CD4-positive, alpha-beta T cell treated with Interleukin-4 for 1 hour (primary cell): ENCODE measurements at regions not wholly inside any gene's neighbourhood (a gene's known extent, or its start where the extent isn't known, plus 50 kb on each side); places are given as distances from the start of the nearest gene placed in this dataset.

Experiments used
- DNase-seq, 2 donors: peaks; one replicate each; pipeline ENCODE4 v3.0.0-alpha.2; 2020 to 2022

DNA sequence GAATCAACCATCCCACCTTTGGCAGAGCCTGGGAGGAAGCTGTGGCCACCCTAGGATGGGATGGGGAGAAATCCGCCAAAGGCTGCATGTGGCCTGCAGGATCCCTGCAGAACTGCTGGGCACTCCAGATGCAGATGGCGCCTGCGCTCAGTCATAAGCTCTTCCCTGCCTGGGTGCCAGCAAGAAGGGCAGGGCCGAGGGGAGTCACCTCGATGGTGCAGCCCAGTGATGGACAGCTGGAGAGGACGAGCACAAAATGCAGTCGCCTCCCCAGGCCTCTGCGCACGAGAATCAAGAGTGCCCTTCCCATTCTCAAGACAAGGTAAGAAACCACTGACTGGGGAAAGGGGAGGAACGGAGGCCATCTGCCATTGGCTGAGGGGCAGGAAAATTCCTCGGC lies 693.6 kb downstream of the TBC1D22A start:
- no peak for DNase-seq

DNA sequence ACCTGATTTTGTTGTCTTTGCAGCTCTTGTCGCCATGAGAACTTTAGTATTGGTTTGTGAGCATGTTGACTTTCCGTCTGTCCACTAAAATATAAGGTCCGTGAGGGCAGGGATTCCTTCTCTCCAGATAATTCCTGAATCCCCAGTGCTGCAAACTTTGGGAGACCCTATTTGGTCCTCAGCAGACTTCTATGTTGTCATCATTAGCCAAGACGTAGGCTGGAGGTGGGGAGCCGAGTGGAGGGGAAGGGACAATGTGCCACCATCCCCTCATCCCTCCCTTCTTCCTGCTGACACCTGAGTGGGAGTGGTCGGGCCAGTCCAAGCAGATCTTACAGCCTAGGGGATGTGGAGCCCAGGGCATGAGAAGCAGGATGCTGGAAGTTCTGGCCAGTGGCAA lies 690.6 kb downstream of the TBC1D22A start:
- DNase-seq: no peak

DNA sequence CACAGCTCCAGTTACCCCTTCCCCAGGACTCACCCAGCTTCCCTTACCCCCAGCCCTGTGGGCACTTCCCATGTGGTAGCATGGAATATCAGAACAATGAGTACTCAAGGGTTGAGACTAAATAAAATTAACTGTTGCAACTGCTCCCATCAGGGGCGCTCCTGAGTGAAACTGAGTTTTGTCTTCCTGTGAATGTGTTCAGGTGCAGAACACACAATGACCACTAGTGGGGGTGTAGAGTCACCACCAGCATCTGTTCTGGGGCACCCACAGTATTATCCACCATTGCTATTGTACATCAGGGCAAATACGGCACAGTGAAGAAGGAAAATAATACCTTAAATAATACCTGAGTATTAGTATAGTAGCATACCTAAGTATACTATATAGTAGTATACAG lies 689.7 kb downstream of the TBC1D22A start:
- DNase-seq: no peak

DNA sequence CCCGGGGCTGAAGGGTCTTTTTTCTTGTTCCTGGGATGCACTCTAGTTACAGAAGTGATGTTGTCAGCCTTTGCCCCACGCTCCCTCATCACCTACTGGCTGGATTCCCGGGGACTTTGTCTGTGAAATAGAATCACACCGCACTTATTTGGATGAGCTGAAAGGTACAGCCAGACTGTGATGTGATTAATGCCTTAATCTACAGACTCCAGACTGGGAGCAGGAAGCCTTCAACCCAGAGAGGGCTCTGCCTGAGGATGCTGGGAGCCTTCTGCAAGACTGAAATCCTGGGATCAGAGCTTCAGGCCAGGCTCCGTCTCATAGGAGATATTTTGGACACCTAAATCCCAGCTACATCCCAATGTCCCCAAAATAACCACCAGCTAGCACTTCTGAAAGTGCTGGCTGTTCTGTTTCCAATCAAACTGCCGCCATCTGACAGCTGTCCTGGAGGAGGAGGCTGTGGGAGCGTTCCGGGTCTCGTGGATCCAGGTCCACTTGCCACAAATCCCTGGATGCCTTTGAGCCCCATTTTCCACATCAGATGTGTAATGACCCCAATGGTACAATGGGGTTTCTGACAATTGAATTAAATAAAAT lies 688.5 kb downstream of the TBC1D22A start:
- no peak for DNase-seq

DNA sequence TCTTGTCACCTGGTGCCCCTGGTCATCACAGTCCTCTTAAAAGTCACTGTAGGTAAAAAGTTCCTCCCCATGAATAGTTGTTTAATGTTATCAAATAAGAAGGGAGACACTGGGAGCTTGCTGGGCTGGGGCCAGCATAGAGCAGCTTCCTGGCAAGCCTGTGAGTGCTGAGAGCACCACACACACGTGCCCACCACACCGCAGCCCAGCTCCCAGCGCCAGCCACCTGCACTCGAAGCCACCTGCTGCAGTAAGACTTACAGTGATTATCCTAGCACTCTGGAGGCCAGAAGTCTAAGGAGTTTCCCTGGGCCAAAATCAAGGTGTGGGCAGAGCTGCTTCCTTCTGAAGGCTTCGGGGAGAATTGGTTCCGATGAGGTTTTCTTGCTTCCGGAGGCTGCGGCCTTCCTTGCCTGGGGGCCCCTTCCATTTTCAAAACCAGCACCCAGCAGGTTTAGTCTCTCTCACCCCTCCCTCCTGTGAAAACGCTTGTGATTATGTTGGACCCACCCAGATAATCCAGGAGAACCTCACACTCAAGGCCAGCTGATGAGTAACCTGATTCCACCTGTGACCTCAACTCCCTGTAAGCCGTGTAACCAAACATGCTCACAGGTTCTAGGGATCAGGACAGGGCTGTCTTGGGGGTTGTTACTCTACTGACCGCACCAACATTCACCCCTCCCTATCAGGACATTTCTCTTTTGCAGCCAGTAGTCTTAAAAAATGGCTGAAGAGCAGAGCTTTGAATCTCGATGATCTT lies 687.2 kb downstream of the TBC1D22A start:
- DNase-seq: no peak

DNA sequence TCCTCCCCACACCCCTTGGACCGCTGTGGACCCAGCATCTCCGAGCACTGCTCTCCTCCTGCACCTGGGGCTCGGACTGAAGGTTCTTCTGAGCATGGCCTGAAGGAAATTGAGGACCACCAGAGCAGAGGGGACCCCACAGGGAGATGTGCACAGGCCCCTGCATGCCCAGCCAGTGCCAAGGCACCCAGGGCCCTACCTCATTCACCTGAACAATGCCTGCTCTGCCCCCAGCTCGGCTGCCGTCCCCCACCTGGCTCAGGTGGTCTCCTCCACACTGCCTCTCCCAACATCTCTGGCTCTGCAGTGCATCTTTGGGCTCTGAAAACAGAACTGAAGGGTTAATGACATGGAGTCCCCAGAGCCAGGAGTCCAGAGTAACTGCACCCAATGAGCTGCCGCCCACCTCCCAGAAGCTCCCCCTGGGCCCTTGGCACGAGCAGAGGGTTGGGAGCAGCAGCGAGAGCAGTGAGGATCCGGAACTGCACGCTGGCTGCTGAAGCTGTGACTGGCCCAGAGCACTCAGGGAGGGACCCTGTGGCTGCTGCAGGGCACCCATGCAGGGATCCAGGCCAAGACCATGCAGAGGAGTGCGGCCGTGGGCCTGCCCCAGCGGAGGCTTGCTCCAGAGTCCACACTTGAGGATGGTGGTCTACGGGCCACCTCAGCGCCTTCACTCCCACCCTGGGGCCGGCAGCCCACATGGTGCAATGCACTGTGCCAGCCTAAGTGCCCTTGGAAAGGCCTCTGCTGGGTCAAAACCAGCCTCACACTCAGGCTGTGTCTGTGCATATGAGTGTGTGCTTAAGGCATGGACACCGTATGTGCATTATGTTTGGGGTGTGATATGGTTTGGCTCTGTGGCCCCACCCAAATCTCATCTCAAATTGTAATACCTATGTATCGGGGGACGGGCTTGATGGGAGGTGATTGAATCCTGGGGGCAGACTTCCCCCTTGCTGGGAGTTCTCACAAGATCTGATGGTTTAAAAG lies 686.1 kb downstream of the TBC1D22A start:
- no peak for DNase-seq

DNA sequence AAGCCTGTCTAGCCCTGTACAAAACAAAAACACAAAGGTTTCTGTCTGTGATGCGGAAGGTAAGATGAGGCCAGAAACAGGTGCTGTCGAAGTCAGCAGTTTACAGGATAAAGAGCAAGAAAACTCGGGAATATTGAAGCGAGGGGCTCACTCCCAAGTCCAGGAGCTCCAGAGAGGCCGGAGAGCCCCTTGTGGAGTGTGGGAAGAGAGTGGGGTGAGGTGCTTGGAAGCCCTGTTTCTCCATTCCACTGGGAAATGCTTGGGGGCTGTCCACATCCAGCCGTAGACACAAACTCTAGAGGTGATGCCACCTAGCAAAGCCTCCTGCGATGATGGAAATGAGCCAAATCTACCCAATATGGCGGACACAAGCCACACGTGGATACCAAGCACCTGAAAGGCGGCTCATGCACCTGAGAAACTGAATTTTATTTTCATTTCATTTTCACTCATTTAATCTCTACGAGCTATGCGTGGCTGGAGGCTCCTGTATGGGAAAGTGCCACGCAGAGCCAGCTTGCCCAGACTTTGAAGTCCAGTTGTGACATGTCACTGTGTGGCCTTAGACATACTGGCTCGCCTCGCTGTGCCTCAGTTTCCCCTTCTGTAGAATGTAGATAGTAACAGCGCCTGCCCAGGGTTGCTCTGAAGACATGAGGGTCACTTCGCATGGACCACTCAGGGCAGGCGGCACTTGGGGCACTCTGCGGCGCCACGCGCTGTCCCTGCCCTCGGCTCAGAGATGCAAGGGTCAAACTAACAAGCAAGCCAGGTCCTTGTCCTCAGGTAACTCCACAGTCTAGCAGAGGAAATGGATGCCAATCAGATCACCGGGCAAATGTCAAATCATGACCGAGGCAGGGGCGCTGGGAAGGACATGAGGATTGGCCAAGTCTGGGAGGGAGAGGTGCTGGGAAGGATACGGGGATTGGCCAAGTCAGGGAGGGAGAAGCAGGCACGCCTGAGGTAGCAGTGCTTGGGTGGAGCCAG lies 684.7 kb downstream of the TBC1D22A start:
- DNase-seq: no peak

DNA sequence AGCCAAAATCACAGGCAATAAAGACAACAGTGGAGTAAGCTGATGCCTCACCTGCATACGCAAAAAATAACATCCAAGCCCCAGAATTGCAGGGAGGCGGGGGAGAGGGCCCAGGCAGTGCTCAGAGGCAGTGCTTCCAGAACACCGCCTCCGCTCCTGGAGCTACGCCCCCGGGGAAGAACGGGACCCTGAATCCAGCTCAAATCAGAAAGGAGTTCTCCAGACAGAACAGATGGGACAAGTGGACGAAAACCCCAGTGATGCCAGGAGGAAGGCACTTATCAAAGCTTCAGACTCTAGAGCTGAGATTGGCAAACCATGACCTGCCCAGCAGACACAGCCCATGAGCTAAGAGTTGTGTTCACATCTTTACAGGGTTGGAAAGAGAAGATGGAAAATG lies 683.9 kb downstream of the TBC1D22A start:
- no peak for DNase-seq

DNA sequence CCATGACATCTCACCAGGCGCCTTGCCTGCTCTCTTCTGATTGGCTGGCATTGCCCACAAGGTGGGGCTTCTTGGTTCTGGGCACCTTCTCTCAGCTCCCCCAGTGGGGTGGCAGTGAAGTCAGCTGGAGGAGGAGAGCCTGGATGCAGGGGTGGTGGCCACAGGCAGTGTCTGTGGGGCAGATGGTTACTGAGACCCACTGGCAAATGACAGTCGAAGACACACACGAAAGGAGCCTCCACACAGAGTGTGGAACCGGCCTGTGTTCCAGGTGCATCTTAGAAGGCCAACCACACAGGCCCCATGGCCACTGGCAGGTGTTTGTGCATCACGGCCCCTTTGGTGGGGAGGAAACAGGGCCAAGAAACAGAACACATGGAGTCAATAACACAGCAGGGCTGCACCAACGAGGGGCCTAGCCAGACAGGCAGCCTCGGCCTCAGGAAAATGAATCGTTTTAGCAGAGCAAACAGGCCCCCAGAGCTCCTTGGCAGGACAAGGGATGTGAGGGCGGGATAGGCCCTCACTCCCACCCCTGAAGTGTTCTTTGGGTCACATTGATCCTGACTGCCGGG lies 683.4 kb downstream of the TBC1D22A start:
- no peak for DNase-seq

DNA sequence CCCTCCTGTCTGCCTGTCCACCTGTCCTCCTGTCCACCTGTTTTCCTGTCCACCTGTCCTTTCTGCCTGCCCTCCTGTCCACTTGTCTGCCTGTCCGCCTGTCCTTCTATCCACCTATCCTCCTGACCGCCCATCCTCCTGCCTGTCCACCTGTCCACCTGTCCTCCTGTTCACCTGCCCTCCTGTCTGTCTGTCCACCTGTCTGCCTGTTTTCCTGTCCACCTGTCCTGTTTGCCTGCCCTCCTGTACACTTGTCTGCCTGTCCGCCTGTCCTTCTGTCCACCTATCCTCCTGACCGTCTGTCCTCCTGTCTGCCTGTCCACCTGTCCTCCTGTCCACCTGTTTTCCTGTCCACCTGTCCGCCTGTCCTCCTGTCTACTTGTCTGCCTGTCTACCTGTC lies 682.8 kb downstream of the TBC1D22A start:
- DNase-seq: no peak

DNA sequence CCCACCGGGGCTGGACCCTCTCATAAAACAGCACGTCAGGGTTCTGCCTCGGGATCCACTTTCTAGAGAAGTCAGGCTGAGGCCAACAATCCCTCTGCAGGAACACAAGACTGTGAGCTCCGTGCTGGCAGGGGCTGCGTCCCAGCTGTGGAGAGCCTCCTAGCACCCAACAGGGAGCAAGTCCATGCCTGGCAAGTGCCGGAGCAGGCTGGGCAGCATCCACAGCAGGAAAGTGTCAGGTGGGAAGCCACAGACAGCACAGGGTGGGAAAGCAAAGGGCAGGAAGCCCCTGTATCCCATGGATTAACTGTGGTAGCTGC lies 682.3 kb downstream of the TBC1D22A start:
- DNase-seq: no peak

DNA sequence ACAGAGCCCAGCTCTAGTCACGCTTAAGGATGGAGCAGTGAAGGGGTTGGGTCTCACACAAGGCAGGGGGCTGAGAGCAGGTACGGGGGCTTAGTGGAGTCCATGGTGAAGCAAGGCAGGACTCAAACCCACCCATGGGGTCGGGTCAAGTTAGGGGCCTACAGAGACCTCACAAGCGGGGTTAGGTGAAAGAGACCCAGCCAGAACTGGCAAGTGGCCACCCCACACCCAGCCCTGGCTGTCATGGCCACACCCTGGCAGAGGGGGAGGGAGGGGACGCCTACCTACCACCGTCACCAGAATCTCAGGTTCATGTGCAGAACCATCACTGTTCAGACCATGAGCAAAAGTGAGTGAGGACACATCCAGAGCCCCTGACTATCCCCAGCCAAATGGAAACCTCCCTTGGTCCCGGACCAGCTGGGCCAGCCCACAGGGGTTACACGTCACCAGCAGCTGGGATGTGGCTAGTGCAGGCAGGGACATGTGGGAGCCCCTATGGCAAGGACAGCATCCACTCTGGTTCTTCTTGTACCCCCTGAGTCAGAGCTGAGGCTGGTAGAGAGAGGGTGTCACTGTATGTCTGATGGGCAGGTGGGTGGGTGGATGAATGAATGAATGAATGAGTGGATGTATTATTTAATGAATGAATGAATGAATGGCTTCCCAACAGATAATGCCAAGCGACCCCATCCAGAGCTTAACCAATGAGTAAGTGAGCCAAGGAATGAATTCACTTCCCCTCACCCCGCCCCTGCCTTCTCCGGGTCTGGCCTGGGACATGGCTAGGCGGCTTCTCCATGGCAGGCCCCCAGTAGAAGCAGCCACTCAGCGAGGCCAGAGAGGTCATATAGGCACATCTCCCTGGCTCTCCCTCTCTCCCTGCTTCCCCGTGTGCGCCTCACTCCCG lies 681.6 kb downstream of the TBC1D22A start:
- DNase-seq: no peak

DNA sequence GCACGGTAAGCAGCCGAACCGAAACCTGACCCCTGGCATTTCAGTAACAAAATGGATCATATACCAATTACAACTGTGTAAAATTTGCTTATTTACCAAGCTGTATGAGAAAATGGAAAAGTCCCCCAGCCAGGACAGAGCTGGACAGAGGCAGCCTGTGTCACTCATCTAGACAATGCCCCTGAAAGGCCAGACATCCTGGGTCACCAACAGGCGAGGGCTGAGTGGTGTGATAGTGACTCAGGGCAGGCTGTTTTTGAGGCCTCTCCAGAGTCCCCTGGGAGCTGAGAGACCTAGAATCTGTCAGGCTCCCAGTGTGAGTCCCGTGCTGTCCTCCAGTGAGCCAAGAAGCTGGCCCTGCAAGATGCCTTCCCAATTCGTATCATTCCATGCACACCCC lies 680.4 kb downstream of the TBC1D22A start:
- DNase-seq: no peak

DNA sequence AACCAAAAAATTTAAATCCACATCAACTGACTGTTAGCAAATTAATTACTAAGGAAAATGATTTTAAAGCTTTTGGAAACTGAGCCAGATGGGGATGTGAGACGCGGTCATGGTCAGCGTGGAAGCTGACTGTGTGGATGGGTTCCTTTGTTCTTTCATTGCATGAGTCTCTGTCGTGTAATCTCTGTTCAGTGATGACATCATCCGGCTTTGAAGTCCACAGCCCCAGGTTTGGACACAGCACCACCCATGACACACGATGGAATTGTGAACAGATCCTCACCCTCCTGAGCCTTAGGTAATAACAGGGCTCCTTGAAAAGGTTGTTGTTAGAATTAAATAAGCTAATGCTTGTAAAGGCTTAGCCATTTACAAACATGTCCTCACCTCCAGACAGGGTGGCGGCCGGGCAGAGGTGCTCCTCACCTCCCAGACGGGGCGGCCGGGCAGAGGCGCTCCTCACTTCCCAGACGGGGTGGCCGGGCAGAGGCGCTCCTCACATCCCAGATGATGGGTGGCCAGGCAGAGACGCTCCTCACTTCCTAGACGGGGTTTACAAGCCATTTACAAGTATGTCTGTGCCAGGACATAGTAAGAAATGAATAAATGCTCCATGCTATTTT lies 677.3 kb downstream of the TBC1D22A start:
- no peak for DNase-seq

DNA sequence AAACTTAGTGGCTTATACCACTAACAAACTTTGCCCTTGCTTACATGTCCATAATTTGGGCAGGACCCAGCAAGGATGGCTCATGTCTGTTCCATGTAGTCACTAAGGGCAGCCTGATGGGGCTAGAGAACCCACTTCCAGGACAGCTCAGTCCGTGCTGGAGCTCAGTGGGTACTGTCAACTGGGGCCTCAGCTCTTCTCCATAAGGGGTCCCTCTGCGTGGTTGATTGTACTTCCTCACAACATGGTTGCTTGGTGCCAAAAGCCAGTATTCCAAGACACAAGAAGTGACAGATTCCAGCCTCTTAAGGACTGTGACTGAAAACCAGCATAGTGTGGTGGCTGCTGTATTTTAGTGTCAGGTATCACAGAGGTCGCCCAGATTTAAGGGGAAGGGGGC lies 675.2 kb downstream of the TBC1D22A start:
- DNase-seq: no peak

DNA sequence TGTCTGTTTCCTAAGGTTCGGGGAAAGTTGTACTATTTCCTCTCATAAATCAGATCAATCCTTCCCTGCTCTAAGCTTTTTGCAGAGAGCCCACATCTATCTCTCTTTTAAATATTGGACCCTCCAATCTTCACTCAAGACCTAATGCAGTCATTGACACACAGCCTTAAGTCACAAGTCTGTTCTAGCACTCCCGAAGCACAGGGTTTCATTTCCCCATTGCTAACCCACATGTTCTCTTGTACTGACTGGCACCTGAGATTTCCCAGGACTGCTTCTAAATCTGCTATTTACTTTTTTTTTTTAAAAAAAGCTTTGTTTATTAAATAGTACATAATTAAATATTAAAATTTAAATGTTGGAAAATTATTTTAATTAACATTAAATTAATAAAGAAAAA lies 674.7 kb downstream of the TBC1D22A start:
- no peak for DNase-seq

DNA sequence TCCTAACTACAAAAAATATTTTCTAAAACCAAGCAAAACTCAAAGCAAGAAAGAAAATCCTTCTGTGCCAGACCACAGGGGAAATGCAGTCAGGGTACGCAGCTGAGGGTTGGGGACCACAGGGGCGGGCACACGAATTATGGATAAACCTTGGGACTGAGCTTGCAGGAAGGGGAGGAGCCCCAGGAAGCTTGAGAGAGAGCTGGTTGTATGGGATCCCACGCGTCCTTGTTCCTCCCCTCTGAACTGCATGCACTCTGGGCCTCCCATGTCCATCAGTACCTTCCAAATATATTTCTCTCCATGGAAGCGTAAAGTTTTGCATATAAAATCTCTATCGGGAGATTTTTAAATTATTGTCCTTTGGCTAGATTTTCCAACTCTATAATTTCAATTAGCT lies 673.4 kb downstream of the TBC1D22A start:
- DNase-seq: no peak

DNA sequence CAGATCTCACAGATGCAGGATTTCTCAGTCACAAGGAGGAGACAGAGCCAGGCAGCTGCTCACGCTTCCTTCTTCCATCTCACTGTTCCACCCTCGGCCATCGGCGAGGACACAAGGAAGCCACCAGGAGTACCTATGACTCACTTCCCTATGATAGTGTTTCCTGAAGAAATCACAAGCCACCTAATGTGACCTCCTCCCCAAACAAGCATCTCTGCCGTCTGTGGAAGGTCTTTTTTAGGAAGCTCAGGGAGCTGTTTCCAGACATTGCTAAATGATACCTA lies 672.7 kb downstream of the TBC1D22A start:
- no peak for DNase-seq

DNA sequence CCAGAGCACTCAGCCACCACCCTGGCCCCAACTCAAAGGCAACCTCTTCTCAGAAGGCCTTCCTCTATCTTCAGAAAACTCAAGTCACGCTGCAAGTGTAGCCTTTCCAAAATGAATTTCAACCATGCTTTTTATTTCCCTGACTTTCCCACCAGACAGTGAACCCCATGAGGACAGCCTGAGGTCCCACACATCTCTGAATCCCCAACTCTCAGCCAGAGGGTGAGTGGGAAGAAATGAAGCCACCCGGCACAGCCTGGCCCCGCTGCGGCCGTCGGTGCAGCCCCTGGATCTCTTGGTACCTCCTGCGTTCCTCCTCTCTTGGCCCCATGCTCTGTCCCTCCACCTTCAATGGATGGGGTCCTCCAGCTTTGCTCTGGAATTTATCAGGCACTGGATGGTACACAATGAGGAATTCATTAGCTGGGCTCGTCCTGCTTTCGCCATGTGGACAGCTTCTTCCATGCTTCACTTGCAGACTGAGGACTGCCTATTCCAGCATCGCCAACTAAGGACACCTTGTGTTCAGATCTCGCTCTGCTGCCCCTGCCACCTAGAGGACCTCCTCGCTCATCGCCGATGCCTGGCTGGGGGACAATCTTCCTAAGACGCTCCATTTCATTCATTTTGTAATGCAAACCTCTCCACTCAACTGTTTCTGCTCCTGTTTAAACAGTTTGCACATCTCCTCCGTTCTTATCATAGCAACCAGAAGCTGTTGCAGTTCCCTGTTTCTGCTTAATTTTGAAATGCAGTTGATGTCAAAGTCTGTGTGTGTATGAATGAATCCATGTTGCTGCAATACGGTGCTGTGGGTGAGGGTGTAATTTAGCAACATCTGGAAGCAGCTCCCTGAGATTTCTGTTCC lies 672.1 kb downstream of the TBC1D22A start:
- DNase-seq: no peak

DNA sequence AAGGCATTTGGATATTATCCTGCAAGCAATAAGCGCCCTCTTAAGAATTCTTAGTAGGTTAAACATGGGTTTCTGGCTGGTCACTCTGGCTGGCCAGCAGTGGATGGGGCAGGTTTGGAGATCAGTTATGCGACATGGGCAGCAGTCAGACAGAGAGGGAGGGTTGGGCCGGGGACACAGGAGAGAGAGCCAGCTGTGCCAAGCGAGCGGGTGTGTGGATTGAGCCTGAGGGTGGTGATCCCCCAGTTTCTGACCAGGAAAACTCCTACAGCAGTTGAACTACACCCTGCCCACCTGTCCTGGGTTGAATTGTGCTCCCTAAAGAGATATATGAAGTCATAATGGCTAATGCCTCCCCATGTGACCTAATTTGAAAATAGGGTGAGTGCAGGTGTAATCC lies 671.2 kb downstream of the TBC1D22A start:
- DNase-seq: no peak
